Peyer's patch (tissue), 4 donors: ENCODE measurements at regions not wholly inside any gene's neighbourhood (a gene's known extent, or its start where the extent isn't known, plus 50 kb on each side); places are given as distances from the start of the nearest gene placed in this dataset.

Experiments used
- DNase-seq, 3 donors: peaks; one replicate each; pipeline ENCODE4 v3.0.0-alpha.2; 2017 to 2019
- H3K27ac ChIP-seq, 4 donors: fragments of 200-600 bp; sonication (generic); one replicate each; pipeline ENCODE4 v1.5.1; 2016 to 2019
- H3K27me3 ChIP-seq, 2 donors: fragments of 200-600 bp; sonication (generic); one replicate each; pipeline ENCODE4 v1.5.1; 2019
- H3K36me3 ChIP-seq, 3 donors: fragments of 200-600 bp; sonication (generic); one replicate each; pipeline ENCODE4 v1.5.1; 2016 to 2019
- H3K4me1 ChIP-seq, 4 donors: fragments of 200-600 bp; sonication (generic); one replicate each; pipeline ENCODE4 v1.5.1; 2016 to 2019
- H3K4me3 ChIP-seq, 4 donors: fragments of 200-600 bp; sonication (generic); 1 replicate in 3 of 4; 2 replicates in 1 of 4; pipeline ENCODE4 v1.5.1; 2016 to 2019; ENCODE audit warnings: mild to moderate bottlenecking in 1 of 4
- H3K9me3 ChIP-seq, 4 donors: fragments of 200-600 bp; sonication (generic); one replicate each; pipeline ENCODE4 v1.5.1; 2016 to 2019; ENCODE audit warnings: mild to moderate bottlenecking in 1 of 4
- POLR2A ChIP-seq, 2 donors: fragments of 450-650 bp; IDR thresholded peaks; one replicate each; pipeline ENCODE4 v1.5.1; 2017; ENCODE audit warnings: antibody characterized with exemption in 2 of 2, mild to moderate bottlenecking in 2 of 2, moderate library complexity in 2 of 2
- TF ChIP-seq, protein P1 (sequence below), 6 experiments: fragments of 450-650 bp in 4 of 6; fragments of 200-600 bp in 2 of 6; sonication (generic) in 1 of 6; IDR thresholded peaks; one replicate each; pipeline ENCODE4 v1.5.1; 2017 to 2019; ENCODE audit warnings: antibody characterized with exemption in 6 of 6, mild to moderate bottlenecking in 3 of 6, moderate library complexity in 1 of 6

DNA sequence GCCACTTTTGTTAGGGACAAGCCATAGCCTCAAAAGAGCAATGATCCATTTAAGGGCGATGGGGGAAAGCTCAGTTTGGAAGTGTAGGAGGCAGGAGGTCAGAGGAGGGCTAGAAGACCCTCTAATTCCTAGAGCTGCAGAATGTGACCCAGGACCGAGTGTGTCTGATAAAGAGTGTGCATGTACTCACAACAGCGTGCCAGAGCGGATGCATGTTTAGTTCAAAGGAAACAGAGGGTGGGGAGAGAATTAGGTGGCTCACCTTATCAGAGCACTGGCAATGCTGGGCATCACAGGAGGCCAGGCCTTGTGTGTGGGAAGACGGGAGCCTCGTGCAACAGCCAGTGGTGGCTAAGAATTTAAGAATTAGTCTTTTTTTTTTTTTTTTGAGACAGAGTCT, 133.9 kb upstream of the COBL start:
- no peaks in the 10 kb centered on the region for H3K9me3 ChIP-seq
- H3K27me3 ChIP-seq, result no peaks in the 10 kb centered on the region
- DNase-seq, result no peak
- no peak for TF ChIP-seq POLR2A (IDR thresholded peaks at IDR 0.05)
- TF ChIP-seq, protein P1, sequence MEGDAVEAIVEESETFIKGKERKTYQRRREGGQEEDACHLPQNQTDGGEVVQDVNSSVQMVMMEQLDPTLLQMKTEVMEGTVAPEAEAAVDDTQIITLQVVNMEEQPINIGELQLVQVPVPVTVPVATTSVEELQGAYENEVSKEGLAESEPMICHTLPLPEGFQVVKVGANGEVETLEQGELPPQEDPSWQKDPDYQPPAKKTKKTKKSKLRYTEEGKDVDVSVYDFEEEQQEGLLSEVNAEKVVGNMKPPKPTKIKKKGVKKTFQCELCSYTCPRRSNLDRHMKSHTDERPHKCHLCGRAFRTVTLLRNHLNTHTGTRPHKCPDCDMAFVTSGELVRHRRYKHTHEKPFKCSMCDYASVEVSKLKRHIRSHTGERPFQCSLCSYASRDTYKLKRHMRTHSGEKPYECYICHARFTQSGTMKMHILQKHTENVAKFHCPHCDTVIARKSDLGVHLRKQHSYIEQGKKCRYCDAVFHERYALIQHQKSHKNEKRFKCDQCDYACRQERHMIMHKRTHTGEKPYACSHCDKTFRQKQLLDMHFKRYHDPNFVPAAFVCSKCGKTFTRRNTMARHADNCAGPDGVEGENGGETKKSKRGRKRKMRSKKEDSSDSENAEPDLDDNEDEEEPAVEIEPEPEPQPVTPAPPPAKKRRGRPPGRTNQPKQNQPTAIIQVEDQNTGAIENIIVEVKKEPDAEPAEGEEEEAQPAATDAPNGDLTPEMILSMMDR (IDR thresholded peaks at IDR 0.05), result no peak
- no peak overlapping the region for H3K27ac ChIP-seq
- no peaks in the 10 kb centered on the region for H3K4me1 ChIP-seq
- no peak overlapping the region for H3K4me3 ChIP-seq
- H3K36me3 ChIP-seq, result no peaks in the 10 kb centered on the region

DNA sequence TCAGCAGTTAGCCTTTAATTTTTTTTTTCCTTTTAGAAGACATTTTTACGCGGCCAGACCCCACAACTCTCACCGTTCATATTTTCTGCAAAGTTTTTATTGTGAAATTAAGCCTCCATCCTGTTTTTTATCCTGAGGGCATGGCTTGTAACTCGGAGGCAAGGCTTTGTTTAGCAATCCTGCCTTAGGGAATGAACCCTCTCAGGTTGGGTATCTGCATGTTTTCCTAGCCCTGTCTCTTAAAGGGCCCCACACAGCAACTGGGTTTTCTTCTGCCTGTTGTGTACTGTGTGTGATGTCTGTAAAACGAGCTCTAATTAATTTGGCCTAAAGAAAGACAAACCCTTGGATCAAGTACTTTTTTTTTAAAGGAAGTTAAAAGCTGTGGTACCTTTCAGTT, 130.2 kb upstream of the COBL start:
- Histone ChIP-seq H3K36me3 (no peaks in the 10 kb centered on the region), H3K27ac (no peak overlapping the region), H3K4me3 (no peak overlapping the region), H3K4me1 (no peaks in the 10 kb centered on the region), H3K27me3 (no peaks in the 10 kb centered on the region), H3K9me3 (no peaks in the 10 kb centered on the region)
- DNase-seq, result no peak
- TF ChIP-seq, protein P1 (IDR thresholded peaks at IDR 0.05), result no peak
- TF ChIP-seq POLR2A (IDR thresholded peaks at IDR 0.05), result no peak

DNA sequence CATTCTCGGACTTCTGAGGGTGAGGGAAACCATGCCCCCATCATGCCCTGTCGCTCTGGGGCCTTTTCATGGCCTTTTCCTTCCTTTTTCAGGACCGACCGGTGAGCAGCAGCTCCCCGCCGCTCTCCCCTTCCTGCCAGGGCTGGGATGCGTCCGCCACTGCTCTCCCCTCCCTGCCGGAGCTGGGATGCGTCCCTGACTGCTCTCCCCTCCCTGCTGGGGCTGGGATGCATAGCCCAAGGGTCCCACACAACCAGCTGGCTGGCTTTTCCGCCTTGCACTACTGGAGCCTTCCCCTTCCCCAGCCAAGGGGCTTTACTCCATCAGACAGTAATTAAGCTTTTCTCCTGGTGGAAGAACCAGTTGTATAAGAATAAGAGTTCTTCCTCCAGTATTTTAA, 129.7 kb upstream of the COBL start:
- Histone ChIP-seq H3K27ac (no peak overlapping the region), H3K36me3 (no peaks in the 10 kb centered on the region)
- TF ChIP-seq, protein P1 (IDR thresholded peaks at IDR 0.05), result no peak
- TF ChIP-seq POLR2A (IDR thresholded peaks at IDR 0.05), result no peak

DNA sequence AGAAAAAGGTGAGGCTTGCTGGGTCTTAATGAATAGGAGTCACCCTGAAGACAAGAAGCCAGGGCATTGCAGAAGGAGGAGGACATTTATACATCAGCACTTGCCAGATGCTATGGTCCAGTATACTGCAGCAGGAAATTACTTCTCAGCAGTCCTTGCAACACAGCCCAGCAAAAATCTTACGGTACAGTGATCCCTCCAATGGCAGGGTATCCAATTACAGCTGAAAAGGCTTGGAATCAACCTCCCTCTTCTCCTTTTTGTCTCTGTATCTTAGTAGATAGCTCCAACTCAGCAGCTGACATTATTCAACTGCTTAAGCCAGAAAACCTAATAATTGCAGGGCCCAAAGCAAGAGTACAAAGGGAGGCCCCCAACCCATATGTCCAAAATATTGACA, 128.3 kb upstream of the COBL start:
- TF ChIP-seq POLR2A (IDR thresholded peaks at IDR 0.05), result no peak
- TF ChIP-seq, protein P1 (IDR thresholded peaks at IDR 0.05), result no peak
- no peak overlapping the region for H3K27ac ChIP-seq
- H3K4me1 ChIP-seq, result no peaks in the 10 kb centered on the region
- H3K4me3 ChIP-seq, result no peak overlapping the region
- no peaks in the 10 kb centered on the region for H3K36me3 ChIP-seq
- no peaks in the 10 kb centered on the region for H3K27me3 ChIP-seq
- no peaks in the 10 kb centered on the region for H3K9me3 ChIP-seq
- no peak for DNase-seq

More for the DNA sequence above, 129.7 kb upstream of the COBL start:
- Histone ChIP-seq H3K4me3 (no peak overlapping the region), H3K27me3 (no peaks in the 10 kb centered on the region), H3K9me3 (no peaks in the 10 kb centered on the region), H3K4me1 (no peaks in the 10 kb centered on the region)
- no peak for DNase-seq

DNA sequence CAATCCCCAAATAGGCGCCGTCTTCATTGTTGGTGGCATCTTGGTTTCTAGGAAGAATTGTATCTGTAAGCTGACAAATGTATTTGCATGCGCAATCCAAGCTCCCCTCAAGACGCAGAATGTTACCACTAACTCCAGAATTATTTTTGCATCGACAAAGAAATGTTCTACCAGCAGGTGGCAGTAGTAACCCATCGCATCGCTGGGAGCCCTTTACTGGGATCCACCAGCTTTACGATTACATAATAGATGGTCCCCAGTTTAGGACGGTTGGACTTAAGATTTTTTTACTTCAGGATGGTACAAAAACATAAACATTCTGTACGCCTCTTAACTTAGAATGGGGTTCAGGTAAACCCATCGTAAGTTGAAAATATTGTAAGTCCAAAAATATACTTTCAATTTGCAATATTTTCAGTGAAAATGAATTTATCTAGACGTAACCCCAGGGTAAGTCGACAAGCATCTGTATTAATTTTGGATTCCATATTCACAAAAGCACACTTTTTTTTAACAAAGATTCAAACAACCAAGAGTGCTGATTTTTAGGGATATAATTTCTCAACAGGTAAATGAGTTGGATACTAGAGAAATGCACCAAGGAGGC, 114.0 kb upstream of the COBL start:
- no peaks in the 10 kb centered on the region for H3K9me3 ChIP-seq
- H3K27ac ChIP-seq, result no peak overlapping the region
- H3K36me3 ChIP-seq, result no peaks in the 10 kb centered on the region
- no peak overlapping the region for H3K4me3 ChIP-seq
- TF ChIP-seq, protein P1 (IDR thresholded peaks at IDR 0.05), result peak; percentile 7 to 91 (median 73)
- TF ChIP-seq POLR2A (IDR thresholded peaks at IDR 0.05), result no peak
- DNase-seq, result peak in 1 of 3 donors; percentile 75
- no peaks in the 10 kb centered on the region for H3K27me3 ChIP-seq
- H3K4me1 ChIP-seq, result no peaks in the 10 kb centered on the region
